Spinal cord (tissue), 9 donors: ENCODE measurements at regions not wholly inside any gene's neighbourhood (a gene's known extent, or its start where the extent isn't known, plus 50 kb on each side); places are given as distances from the start of the nearest gene placed in this dataset.
"Not testable (repeated sequence)": the region's sequence is repeated elsewhere in the genome, so short reads cannot be mapped to it uniquely, and the experiment has no call there.

Experiments
- DNase-seq, 6 donors: peaks; one replicate each; pipeline versions ENCODE4 v3.0.0 to v3.0.0-alpha.2; 2013 to 2015; ENCODE audit warnings: low spot score in 6 of 6, low read depth in 4 of 6
- H3K27ac ChIP-seq: one replicate; pipeline ENCODE4 v1.5.1; 2013; ENCODE audit warnings: low read depth, low read length, control low read depth
- H3K27me3 ChIP-seq: one replicate; pipeline ENCODE4 v1.6.1; 2013; ENCODE audit warnings: low read length; ENCODE audit not compliant: control insufficient read depth, insufficient read depth
- H3K36me3 ChIP-seq: one replicate; pipeline ENCODE4 v1.6.1; 2013; ENCODE audit warnings: low read length; ENCODE audit not compliant: control insufficient read depth, insufficient read depth
- H3K4me1 ChIP-seq: one replicate; pipeline ENCODE4 v1.6.1; 2013; ENCODE audit warnings: low read length; ENCODE audit not compliant: control insufficient read depth, insufficient read depth
- H3K4me3 ChIP-seq: one replicate; pipeline ENCODE4 v1.5.1; 2013; ENCODE audit warnings: low read depth, low read length, control low read depth
- H3K9me3 ChIP-seq: one replicate; pipeline ENCODE4 v1.6.1; 2013; ENCODE audit warnings: low read length; ENCODE audit not compliant: control insufficient read depth, insufficient read depth
- WGBS: methylation state at CpG from one replicate; pipeline ENCODE4 v1.1.5; 2013; ENCODE audit warnings: missing lambda C conversion rate; ENCODE audit not compliant: insufficient coverage; 5-methylcytosine and 5-hydroxymethylcytosine counted together
- donor health status: healthy.

GRCh38 chr15:38111070-38111469, 141.6 kb upstream of the SPRED1 start:
- Histone ChIP-seq H3K27me3 (no peaks in the 10 kb centered on the region), H3K9me3 (no peaks in the 10 kb centered on the region), H3K4me1 (no peaks in the 10 kb centered on the region), H3K27ac (no peak overlapping the region), H3K36me3 (no peaks in the 10 kb centered on the region), H3K4me3 (no peak overlapping the region)
- DNase-seq = no peak
- 71% methylated on average over 1 of the region's 1 CpG for WGBS

DNA sequence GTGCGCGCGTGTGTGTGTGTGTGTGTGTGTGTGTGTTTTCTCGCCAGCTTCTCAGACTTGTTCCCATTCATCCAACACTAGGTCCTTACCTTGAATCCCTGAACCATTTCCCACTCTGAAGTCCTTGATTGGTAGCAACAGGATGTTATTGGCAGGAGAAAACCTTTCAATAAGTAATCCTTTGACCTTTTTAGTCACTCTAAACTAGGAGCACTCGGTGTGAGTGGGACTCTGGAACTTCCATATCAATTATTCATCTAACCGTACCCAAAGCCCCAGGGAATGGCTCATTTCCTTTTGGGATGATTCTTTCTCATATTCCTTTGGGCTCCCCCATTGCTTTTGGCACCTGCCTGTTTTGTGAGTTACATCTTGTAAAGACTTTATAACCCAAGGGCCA, 140.2 kb upstream of the SPRED1 start:
- H3K27me3 ChIP-seq = no peaks in the 10 kb centered on the region
- no peak for DNase-seq
- no peak overlapping the region for H3K27ac ChIP-seq
- H3K4me3 ChIP-seq = no peak overlapping the region
- 71% methylated on average over 1 of the region's 6 CpGs for WGBS
- H3K36me3 ChIP-seq = no peaks in the 10 kb centered on the region
- H3K4me1 ChIP-seq = no peaks in the 10 kb centered on the region
- H3K9me3 ChIP-seq = no peaks in the 10 kb centered on the region

- H3K36me3 ChIP-seq = no peaks in the 10 kb centered on the region
- WGBS = 67% methylated on average over 1 of the region's 2 CpGs
- H3K4me3 ChIP-seq = no peak overlapping the region
- no peak for DNase-seq
- H3K27me3 ChIP-seq = no peaks in the 10 kb centered on the region
- H3K4me1 ChIP-seq = no peaks in the 10 kb centered on the region
- H3K9me3 ChIP-seq = no peaks in the 10 kb centered on the region
- no peak overlapping the region for H3K27ac ChIP-seq
Measured at GRCh38 chr15:38115121-38115520, 137.5 kb upstream of the SPRED1 start.

DNA sequence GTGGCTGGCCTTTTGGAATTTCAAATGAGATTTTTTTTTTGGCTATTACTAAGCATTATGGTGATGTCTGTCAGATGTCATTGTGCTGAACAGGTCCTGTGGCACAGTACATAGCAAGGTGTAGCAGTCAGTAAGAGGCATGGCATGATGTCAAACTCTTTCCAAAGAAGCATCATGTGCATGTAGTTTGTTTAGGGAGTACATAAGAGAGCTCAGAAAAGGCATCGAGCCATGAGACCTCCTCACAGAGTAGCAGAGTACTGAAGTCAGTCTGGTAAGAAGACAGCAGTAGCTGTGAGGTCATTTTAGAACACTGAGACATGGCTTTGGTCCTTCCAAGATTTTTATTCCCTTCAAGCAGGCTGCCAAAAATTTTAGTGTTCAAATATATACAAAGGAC, 134.9 kb upstream of the SPRED1 start:
- no peak for DNase-seq
- no peak overlapping the region for H3K27ac ChIP-seq
- WGBS = no CpG with 5 or more reads among the region's 1 CpG
- H3K36me3 ChIP-seq = no peaks in the 10 kb centered on the region
- H3K27me3 ChIP-seq = no peaks in the 10 kb centered on the region
- H3K9me3 ChIP-seq = no peaks in the 10 kb centered on the region
- no peaks in the 10 kb centered on the region for H3K4me1 ChIP-seq
- no peak overlapping the region for H3K4me3 ChIP-seq

DNA sequence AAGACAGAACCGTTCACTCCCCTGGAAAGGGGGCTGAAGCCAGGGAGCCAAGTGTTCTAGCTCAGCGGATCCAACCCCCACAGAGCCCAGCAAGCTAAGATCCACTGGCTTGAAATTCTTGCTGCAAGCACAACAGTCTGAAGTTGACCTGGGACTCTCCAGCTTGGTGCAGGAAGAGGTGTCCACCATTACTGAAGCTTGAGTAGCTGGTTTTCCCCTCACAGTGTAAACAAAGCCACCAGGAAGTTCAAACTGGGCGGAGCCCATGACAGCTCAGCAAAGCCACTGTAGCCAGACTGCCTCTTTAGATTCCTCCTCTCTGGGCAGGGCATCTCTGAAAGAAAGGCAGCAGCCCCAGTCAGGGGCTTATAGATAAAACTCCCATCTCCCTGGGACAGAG, 132.8 kb upstream of the SPRED1 start:
- H3K4me3 ChIP-seq, H3K4me1 ChIP-seq, H3K27me3 ChIP-seq, DNase-seq, H3K27ac ChIP-seq, H3K36me3 ChIP-seq, H3K9me3 ChIP-seq: not testable (repeated sequence)
- 91% methylated on average over 2 of the region's 3 CpGs for WGBS

GRCh38 chr15:38127306-38127771, 125.3 kb upstream of the SPRED1 start:
- no peak overlapping the region for H3K4me3 ChIP-seq
- WGBS = 100% methylated on average over 1 of the region's 1 CpG
- no peaks in the 10 kb centered on the region for H3K9me3 ChIP-seq
- no peaks in the 10 kb centered on the region for H3K27me3 ChIP-seq
- H3K4me1 ChIP-seq = peaks cover 6% of the 10 kb centered on the region
- H3K36me3 ChIP-seq = no peaks in the 10 kb centered on the region
- H3K27ac ChIP-seq = no peak overlapping the region
- DNase-seq = no peak

DNA sequence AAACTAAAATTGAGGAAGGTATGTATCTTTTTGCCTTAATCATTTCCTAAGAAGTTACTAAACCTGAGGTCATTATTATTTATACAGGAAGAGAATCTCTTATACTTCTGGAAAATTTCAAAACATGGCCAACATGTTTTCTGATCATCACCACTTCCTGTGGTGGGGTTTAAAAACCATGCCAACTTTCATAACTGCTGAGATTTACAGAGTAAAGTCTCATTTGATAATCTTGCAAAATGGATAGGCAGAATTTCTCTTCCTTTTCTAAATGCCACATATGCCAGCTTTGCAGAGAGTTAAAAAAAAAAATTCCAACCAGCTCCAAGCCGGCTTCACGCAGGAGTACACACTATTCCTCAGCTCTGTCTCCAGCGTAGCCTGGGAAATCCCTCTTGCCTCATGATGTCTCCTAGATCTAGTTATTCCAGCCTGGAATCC, 124.3 kb upstream of the SPRED1 start:
- peaks cover 6% of the 10 kb centered on the region for H3K4me1 ChIP-seq
- DNase-seq = peak in 2 of 6 donors; percentile 47 to 48
- no CpG with 5 or more reads among the region's 3 CpGs for WGBS
- no peak overlapping the region for H3K27ac ChIP-seq
- no peaks in the 10 kb centered on the region for H3K9me3 ChIP-seq
- H3K4me3 ChIP-seq = no peak overlapping the region
- no peaks in the 10 kb centered on the region for H3K36me3 ChIP-seq
- no peaks in the 10 kb centered on the region for H3K27me3 ChIP-seq

- H3K36me3 ChIP-seq = no peaks in the 10 kb centered on the region
- peaks cover 6% of the 10 kb centered on the region for H3K4me1 ChIP-seq
- WGBS = no CpG with 5 or more reads among the region's 2 CpGs
- no peak for DNase-seq
- H3K9me3 ChIP-seq = no peaks in the 10 kb centered on the region
- H3K27ac ChIP-seq = peak overlapping the region; percentile 70
- H3K27me3 ChIP-seq = no peaks in the 10 kb centered on the region
- no peak overlapping the region for H3K4me3 ChIP-seq
Measured at GRCh38 chr15:38128921-38129320, 123.7 kb upstream of the SPRED1 start.

DNA sequence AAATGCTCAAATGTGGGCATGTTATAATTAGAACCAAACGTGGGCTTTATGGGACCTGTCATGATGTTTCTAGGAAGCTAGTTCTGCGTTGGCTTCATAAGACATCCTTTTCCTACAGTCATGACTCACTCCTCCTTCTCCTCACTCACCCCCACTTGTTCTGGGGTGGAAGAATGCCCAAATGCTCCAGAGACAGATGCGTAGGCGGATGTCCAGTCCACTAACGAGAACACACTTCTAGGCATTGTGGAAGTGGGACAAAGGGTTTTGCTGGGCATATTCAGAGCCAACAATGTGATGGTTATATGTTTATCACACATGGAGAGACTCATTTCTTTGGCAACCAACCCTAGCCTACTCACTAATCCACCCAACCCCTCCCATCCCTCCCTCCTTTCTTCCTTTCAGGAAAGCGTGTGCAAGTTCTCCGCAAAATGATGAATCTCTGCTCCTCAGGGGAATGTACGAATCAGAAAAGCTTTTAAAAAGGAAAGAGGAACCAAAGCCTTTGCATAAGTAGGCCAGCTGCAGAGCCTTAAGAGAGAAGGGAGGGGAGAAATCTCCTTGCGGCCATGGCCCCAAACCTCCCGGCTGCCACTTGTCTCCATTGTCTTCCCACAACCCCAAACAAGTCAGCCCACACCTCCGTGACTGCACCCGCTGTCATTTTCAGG, 123.0 kb upstream of the SPRED1 start:
- H3K36me3 ChIP-seq = no peaks in the 10 kb centered on the region
- peak in 4 of 6 donors; percentile 7 to 78 (median 23) for DNase-seq
- H3K4me1 ChIP-seq = peaks cover 6% of the 10 kb centered on the region
- H3K27me3 ChIP-seq = no peaks in the 10 kb centered on the region
- no peaks in the 10 kb centered on the region for H3K9me3 ChIP-seq
- H3K4me3 ChIP-seq = no peak overlapping the region
- peak overlapping the region; percentile 70 for H3K27ac ChIP-seq
- 50% methylated on average over 3 of the region's 12 CpGs for WGBS

DNA sequence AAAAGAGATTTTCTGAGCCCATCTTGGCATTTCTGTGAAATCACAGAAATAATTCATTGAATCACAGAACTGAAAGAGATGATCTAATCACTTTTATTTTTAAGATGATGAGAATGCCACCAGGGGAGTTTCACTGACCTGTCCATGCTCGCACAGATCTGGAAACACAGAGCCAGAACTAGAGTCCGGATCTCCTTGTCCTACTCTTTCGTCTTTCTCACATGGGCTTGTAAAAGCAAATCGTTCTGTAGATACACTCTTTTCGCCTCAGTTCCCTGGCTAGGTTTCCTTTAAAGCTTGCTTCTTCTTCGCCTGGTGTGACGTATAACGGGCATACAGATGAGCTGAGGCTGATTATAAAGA, 122.5 kb upstream of the SPRED1 start:
- WGBS = 63% methylated on average over 8 of the region's 8 CpGs
- Histone ChIP-seq H3K27ac (peak overlapping the region; percentile 70), H3K4me1 (peaks cover 6% of the 10 kb centered on the region), H3K9me3 (no peaks in the 10 kb centered on the region), H3K4me3 (no peak overlapping the region), H3K27me3 (no peaks in the 10 kb centered on the region), H3K36me3 (no peaks in the 10 kb centered on the region)
- peak in 1 of 6 donors; percentile 16 for DNase-seq
